WTC11 (cell line): ENCODE measurements at regions not wholly inside any gene's neighbourhood (a gene's known extent, or its start where the extent isn't known, plus 50 kb on each side); places are given as distances from the start of the nearest gene placed in this dataset.

Experiments
- ATAC-seq: fragments of 200-7000 bp; cut with Tn5 transposase; 2 replicates; pipeline ENCODE4 v1.10.0; 2021; ENCODE audit warnings: mild to moderate bottlenecking, moderate library complexity
- CTCF ChIA-PET: fragments of 300-600 bp; sonication (Branson Sonifier 250); formaldehyde crosslinking; loops from one replicate; lab custom pipeline; 2021; ENCODE audit warnings: antibody characterized with exemption; lab: Charles Lee
- POLR2A ChIA-PET: fragments of 350-600 bp; sonication (Branson Sonifier 250); formaldehyde crosslinking; loops from one replicate; lab custom pipeline; 2021; ENCODE audit warnings: antibody characterized with exemption; lab: Charles Lee
- DNase-seq: peaks from one replicate; pipeline ENCODE4 v3.0.0; 2021; ENCODE audit warnings: low spot score
- H3K27ac Mint-ChIP-seq: 2 replicates; pipeline ENCODE4 v1.8.0; 2021; ENCODE audit warnings: mixed read lengths
- H3K27me3 Mint-ChIP-seq: 2 replicates; pipeline ENCODE4 v1.8.0; 2021; ENCODE audit warnings: low read depth, mild to moderate bottlenecking, moderate library complexity, mixed read lengths
- H3K36me3 Mint-ChIP-seq: 2 replicates; pipeline ENCODE4 v1.8.0; 2021; ENCODE audit warnings: mixed read lengths
- H3K4me1 Mint-ChIP-seq: 2 replicates; pipeline ENCODE4 v1.8.0; 2022; ENCODE audit warnings: mixed read lengths
- H3K4me3 Mint-ChIP-seq: 2 replicates; pipeline ENCODE4 v1.8.0; 2021; ENCODE audit warnings: mild to moderate bottlenecking, moderate library complexity, mixed read lengths
- H3K9me3 Mint-ChIP-seq: 2 replicates; pipeline ENCODE4 v1.8.0; 2021; ENCODE audit warnings: mixed read lengths
- ATF3 ChIP-seq: sonication (generic); formaldehyde crosslinking; conservative IDR thresholded peaks from 2 replicates; pipeline ENCODE4 v1.8.1; 2022; ENCODE audit warnings: mild to moderate bottlenecking, missing genetic modification reagents
- CREB1 ChIP-seq: sonication (generic); formaldehyde crosslinking; IDR thresholded peaks from 2 replicates; pipeline ENCODE4 v1.8.0; 2023; ENCODE audit warnings: mild to moderate bottlenecking, missing genetic modification reagents
- E2F1 ChIP-seq: sonication (generic); formaldehyde crosslinking; IDR thresholded peaks from 2 replicates; pipeline ENCODE4 v1.8.0; 2022; ENCODE audit warnings: mild to moderate bottlenecking, missing genetic modification reagents
- E2F4 ChIP-seq: sonication (generic); formaldehyde crosslinking; IDR thresholded peaks from 2 replicates; pipeline ENCODE4 v1.8.1; 2022; ENCODE audit warnings: low read depth, mild to moderate bottlenecking, moderate library complexity, missing genetic modification reagents, borderline replicate concordance
- EMX1 ChIP-seq: fragments of 250-450 bp; sonication (Bioruptor Pico); IDR thresholded peaks from 2 replicates; pipeline ENCODE4 v1.8.0; 2021; ENCODE audit warnings: mild to moderate bottlenecking
- FOXK1 ChIP-seq: sonication (generic); formaldehyde crosslinking; IDR thresholded peaks from 2 replicates; pipeline ENCODE4 v1.8.0; 2022; ENCODE audit warnings: mild to moderate bottlenecking, moderate library complexity, missing genetic modification reagents
- IRF2 ChIP-seq: sonication (generic); formaldehyde crosslinking; IDR thresholded peaks from 2 replicates; pipeline ENCODE4 v1.8.0; 2022; ENCODE audit warnings: low read depth, missing genetic modification reagents, borderline replicate concordance
- MLX ChIP-seq: sonication (generic); formaldehyde crosslinking; IDR thresholded peaks from 2 replicates; pipeline ENCODE4 v1.8.1; 2023; ENCODE audit warnings: mild to moderate bottlenecking, missing genetic modification reagents, moderate library complexity
- MYBL2 ChIP-seq: sonication (generic); formaldehyde crosslinking; IDR thresholded peaks from 2 replicates; pipeline ENCODE4 v1.8.1; 2023; ENCODE audit warnings: mild to moderate bottlenecking, moderate library complexity, missing genetic modification reagents
- NR1H2 ChIP-seq: sonication (generic); formaldehyde crosslinking; IDR thresholded peaks from 2 replicates; pipeline ENCODE4 v1.9.0; 2021; ENCODE audit warnings: mild to moderate bottlenecking, moderate library complexity, missing genetic modification reagents
- NR3C1 ChIP-seq: sonication (generic); formaldehyde crosslinking; conservative IDR thresholded peaks from 2 replicates; pipeline ENCODE4 v1.8.1; 2023; ENCODE audit warnings: low read depth, mild to moderate bottlenecking, missing genetic modification reagents
- PRRX2 ChIP-seq: fragments of 250-450 bp; sonication (Bioruptor Pico); IDR thresholded peaks from 2 replicates; pipeline ENCODE4 v1.8.0; 2021; ENCODE audit warnings: mild to moderate bottlenecking
- RELA ChIP-seq: sonication (generic); formaldehyde crosslinking; IDR thresholded peaks from 2 replicates; pipeline ENCODE4 v1.8.1; 2022; ENCODE audit warnings: missing genetic modification reagents, mild to moderate bottlenecking, borderline replicate concordance
- SMAD4 ChIP-seq: sonication (generic); formaldehyde crosslinking; IDR thresholded peaks from 2 replicates; pipeline ENCODE4 v1.8.0; 2022; ENCODE audit warnings: mild to moderate bottlenecking, missing genetic modification reagents
- SOX15 ChIP-seq: fragments of 250-450 bp; sonication (Bioruptor Pico); IDR thresholded peaks from 2 replicates; pipeline ENCODE4 v1.9.0; 2021; ENCODE audit warnings: mild to moderate bottlenecking
- STAT6 ChIP-seq: sonication (generic); formaldehyde crosslinking; conservative IDR thresholded peaks from 2 replicates; pipeline ENCODE4 v1.8.1; 2023; ENCODE audit warnings: mild to moderate bottlenecking, low read depth, missing genetic modification reagents, moderate library complexity
- ZBTB43 ChIP-seq: sonication (generic); formaldehyde crosslinking; IDR thresholded peaks from 2 replicates; pipeline ENCODE4 v1.8.1; 2023; ENCODE audit warnings: mild to moderate bottlenecking, missing genetic modification reagents
- ZNF232 ChIP-seq: sonication (generic); formaldehyde crosslinking; IDR thresholded peaks from 2 replicates; pipeline ENCODE4 v1.8.0; 2022; ENCODE audit warnings: mild to moderate bottlenecking, missing genetic modification reagents
- ZNF317 ChIP-seq: sonication (generic); formaldehyde crosslinking; IDR thresholded peaks from 2 replicates; pipeline ENCODE4 v1.8.1; 2023; ENCODE audit warnings: low read depth, mild to moderate bottlenecking, moderate library complexity, missing genetic modification reagents, borderline replicate concordance

- DNase-seq (no peak), ATAC-seq (no peak)
- CTCF ChIA-PET: no interaction called here
- POLR2A ChIA-PET: no interaction called here
- no peaks in the 10 kb centered on the region for H3K9me3 Mint-ChIP-seq
- TF ChIP-seq PRRX2 (CRISPR knock-in tag) (no peak), SMAD4 (CRISPR knock-in tag) (no peak), ZBTB43 (CRISPR knock-in tag) (no peak), SOX15 (CRISPR knock-in tag) (no peak), RELA (CRISPR knock-in tag) (no peak), STAT6 (CRISPR knock-in tag) (no peak), NR3C1 (CRISPR knock-in tag) (no peak)
- H3K27me3 Mint-ChIP-seq: peaks cover 3% of the 10 kb centered on the region; the same call in 1 of the 2 replicates
- no peak overlapping the region for H3K27ac Mint-ChIP-seq
- H3K4me3 Mint-ChIP-seq: no peak overlapping the region
- no peaks in the 10 kb centered on the region for H3K4me1 Mint-ChIP-seq
- H3K36me3 Mint-ChIP-seq: no peaks in the 10 kb centered on the region
These were observed 241.6 kb downstream of the SNX10 start for GRCh38 chr7:26533217-26533616.

- Mint-ChIP-seq H3K36me3 (no peaks in the 10 kb centered on the region), H3K9me3 (no peaks in the 10 kb centered on the region), H3K4me1 (no peaks in the 10 kb centered on the region), H3K27me3 (peaks cover 3% of the 10 kb centered on the region; the same call in 1 of the 2 replicates), H3K4me3 (no peak overlapping the region), H3K27ac (no peak overlapping the region)
- DNase-seq (no peak), ATAC-seq (no peak)
- TF ChIP-seq EMX1 (no peak), NR3C1 (CRISPR knock-in tag) (no peak), ATF3 (no peak), E2F1 (CRISPR knock-in tag) (no peak), FOXK1 (CRISPR knock-in tag) (no peak), ZNF317 (CRISPR knock-in tag) (no peak), CREB1 (CRISPR knock-in tag) (no peak), E2F4 (CRISPR knock-in tag) (no peak), ZNF232 (CRISPR knock-in tag) (no peak), MLX (CRISPR knock-in tag) (no peak), IRF2 (CRISPR knock-in tag) (no peak), MYBL2 (no peak), RELA (CRISPR knock-in tag) (no peak), NR1H2 (no peak)
- POLR2A ChIA-PET: no interaction called here
- CTCF ChIA-PET: interaction anchor here (1.1 kb wide), 1 partner anchor 14 kb away, joined by 4 read pairs; no protein-coding TSS in a partner anchor
These were observed 243.2 kb downstream of the SNX10 start for GRCh38 chr7:26534649-26535482.
